ENCODE measurements at regions not wholly inside any gene's neighbourhood (a gene's known extent, or its start where the extent isn't known, plus 50 kb on each side); places are given as distances from the start of the nearest gene placed in this dataset.

DNA sequence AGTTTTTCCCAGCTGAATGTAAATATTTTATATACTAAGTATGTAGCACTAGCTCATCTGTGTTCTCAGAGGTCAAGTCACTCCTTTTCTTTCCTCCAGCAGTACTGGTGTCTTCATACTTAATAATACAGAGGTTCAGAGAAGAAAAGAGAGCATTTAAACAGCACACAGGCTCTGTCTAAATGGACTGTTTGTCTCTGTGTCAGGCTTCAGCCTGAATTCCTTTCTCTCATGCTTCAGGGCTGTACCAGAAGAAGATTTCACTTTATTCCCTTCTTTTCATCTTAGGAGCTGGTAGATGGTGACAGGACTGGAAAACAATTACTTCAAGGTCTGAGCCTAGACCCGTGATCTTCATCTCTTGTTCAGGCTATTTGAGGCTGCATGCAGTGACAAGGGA, 51.4 kb upstream of the LYZL2 start:
- Histone ChIP-seq H2AFZ (ENCODE audit: low read length) (no peak overlapping the region), H3K14ac (ENCODE audit: insufficient read length) (no peak overlapping the region)
- 76% methylated on average over 1 of the region's 1 CpG; no CpG with 5 or more reads in 1 of the 2 experiments for WGBS, 2 experiments (ENCODE audit: extremely low coverage in 1 of 2, insufficient coverage in 1 of 2, insufficient read length in 1 of 2, insufficient replicate concordance in 2 of 2, low coverage in 1 of 2, low lambda C conversion rate in 2 of 2, missing lambda C conversion rate in 1 of 2)

More for the DNA sequence above, 51.4 kb upstream of the LYZL2 start:
- no peak overlapping the region for H2BK12ac ChIP-seq (ENCODE audit: low read depth, low read length)
- no peak overlapping the region for H4K5ac ChIP-seq (ENCODE audit: insufficient read length, low read depth, low read length)
- H4K20me1 ChIP-seq (replicated peaks in 1 of 2; ENCODE audit: control insufficient read depth in 1 of 2, insufficient read depth in 2 of 2, low read length in 2 of 2): no peaks in the 10 kb centered on the region
- no peak overlapping the region for H4K91ac ChIP-seq (replicated peaks; ENCODE audit: insufficient read length, low read length)
- no peaks in the 10 kb centered on the region for H3K79me2 ChIP-seq (ENCODE audit: control insufficient read depth in 1 of 2, insufficient read depth in 2 of 2, low read length in 2 of 2)
- no peak overlapping the region for H3K56ac ChIP-seq (replicated peaks; ENCODE audit: insufficient read length, low read depth, low read length)
- no peak overlapping the region for H3K4ac ChIP-seq (replicated peaks; ENCODE audit: insufficient read length, low read depth, low read length)
- no peak overlapping the region for H3K9ac ChIP-seq (replicated peaks in 1 of 4; ENCODE audit: extremely low read depth in 1 of 4, low read depth in 3 of 4, low read length in 3 of 4)
- H3K9me3 ChIP-seq (ENCODE audit: insufficient read depth in 2 of 2, low read depth in 1 of 2, low read length in 1 of 2): no peaks in the 10 kb centered on the region
- H3K36me3 ChIP-seq (ENCODE audit: control insufficient read depth in 2 of 4, insufficient read depth in 4 of 4, low read length in 3 of 4): no peaks in the 10 kb centered on the region
- no peak overlapping the region for H2BK20ac ChIP-seq (ENCODE audit: low read length)
- peaks cover 2% of the 10 kb centered on the region; the same call in 1 of the 2 replicates for H3K23me2 ChIP-seq (ENCODE audit: low read depth, low read length)
- no peak overlapping the region for H3K4me2 ChIP-seq (ENCODE audit: insufficient read depth in 1 of 2, low read depth in 2 of 2, low read length in 2 of 2)
- FAIRE-seq (no peak), DNase-seq (ENCODE audit: low read depth in 1 of 2, low spot score in 2 of 2) (no peak)
- H3K79me1 ChIP-seq (ENCODE audit: low read depth, low read length): no peaks in the 10 kb centered on the region
- H2AK5ac ChIP-seq (ENCODE audit: low read depth, low read length): no peak overlapping the region
- H3K4me1 ChIP-seq (replicated peaks in 1 of 4; ENCODE audit: control insufficient read depth in 3 of 4, insufficient read depth in 4 of 4, low read length in 3 of 4): no peaks in the 10 kb centered on the region
- H3K27me3 ChIP-seq (replicated peaks in 1 of 4; ENCODE audit: control insufficient read depth in 3 of 4, extremely low read depth in 1 of 4, insufficient read depth in 3 of 4, low read length in 3 of 4): no peaks in the 10 kb centered on the region
- no peak overlapping the region for H2BK120ac ChIP-seq (replicated peaks; ENCODE audit: low read depth, low read length)
- TF ChIP-seq MAFK (IDR thresholded peaks at IDR 0.05; ENCODE audit: low read depth, low read length): no peak
- no peak for TF ChIP-seq SP2 (IDR thresholded peaks at IDR 0.05; ENCODE audit: low read length)
- TF ChIP-seq KDM1A (IDR thresholded peaks at IDR 0.05; ENCODE audit: borderline replicate concordance, low read length): no peak
- TF ChIP-seq HDAC2 (IDR thresholded peaks at IDR 0.05; ENCODE audit: borderline replicate concordance in 1 of 2, low read depth in 2 of 2, low read length in 2 of 2): no peak
- no peak for TF ChIP-seq RBBP5 (IDR thresholded peaks at IDR 0.05; ENCODE audit: borderline replicate concordance, low read depth, low read length)
- no peak for TF ChIP-seq EP300 (IDR thresholded peaks at IDR 0.05; ENCODE audit: borderline replicate concordance in 1 of 2, low read depth in 2 of 2, low read length in 2 of 2)
- TF ChIP-seq CTBP2 (IDR thresholded peaks at IDR 0.05; ENCODE audit: borderline replicate concordance, insufficient read depth, insufficient read length, low read length): no peak
- TF ChIP-seq KDM5A (IDR thresholded peaks at IDR 0.05; ENCODE audit: low read length): no peak
- TF ChIP-seq SAP30 (IDR thresholded peaks at IDR 0.05; ENCODE audit: insufficient read depth, insufficient replicate concordance, low read length): no peak
- TF ChIP-seq TCF12 (IDR thresholded peaks at IDR 0.05; ENCODE audit: low read depth, low read length): no peak
- no peak for TF ChIP-seq POLR2A (IDR thresholded peaks at IDR 0.05; ENCODE audit: control extremely low read depth in 1 of 2, low read depth in 2 of 2, low read length in 2 of 2)
- TF ChIP-seq ZNF274 (IDR thresholded peaks at IDR 0.05; ENCODE audit: borderline replicate concordance, extremely low read depth, low read length): no peak
- TF ChIP-seq POLR2AphosphoS5 (IDR thresholded peaks at IDR 0.05; ENCODE audit: low read depth, low read length): no peak
- no peak overlapping the region for H2BK5ac ChIP-seq (ENCODE audit: low read depth, low read length)
- H3K27ac ChIP-seq (ENCODE audit: low read depth, low read length): no peak overlapping the region
- ChIA-PET POLR2A (ENCODE audit: partially characterized antibody) (interaction anchor here (1.3 kb wide), 1 partner anchor 11 kb away, joined by 3 read pairs; no protein-coding TSS in a partner anchor), CTCF (ENCODE audit: partially characterized antibody) (interaction anchor here (0.6 to 2.6 kb wide), 3 partner anchors 9 to 34 kb away, joined by 3 to 5 read pairs (median 3); no protein-coding TSS in a partner anchor)
- no peak overlapping the region for H4K8ac ChIP-seq (ENCODE audit: extremely low read depth, insufficient read depth, low read length)
- no peak overlapping the region for H3K23ac ChIP-seq (ENCODE audit: insufficient read length)
- H3K4me3 ChIP-seq (ENCODE audit: extremely low read depth in 1 of 4, insufficient read depth in 2 of 4, low read depth in 3 of 4, low read length in 4 of 4): no peak overlapping the region
- H3K18ac ChIP-seq (ENCODE audit: extremely low read depth, low read length): no peak overlapping the region
- no peak overlapping the region for H2BK15ac ChIP-seq (ENCODE audit: low read length)

Measured in H1 (cell line).